Suppressor macrophage treated with lipopolysaccharide for 4 hours (primary cell): ENCODE measurements at regions not wholly inside any gene's neighbourhood (a gene's known extent, or its start where the extent isn't known, plus 50 kb on each side); places are given as distances from the start of the nearest gene placed in this dataset.
"Not testable (repeated sequence)": the region's sequence is repeated elsewhere in the genome, so short reads cannot be mapped to it uniquely, and the experiment has no call there.

Source experiments
- DNase-seq: peaks from one replicate; pipeline ENCODE4 v3.0.0-alpha.2; 2020

DNA sequence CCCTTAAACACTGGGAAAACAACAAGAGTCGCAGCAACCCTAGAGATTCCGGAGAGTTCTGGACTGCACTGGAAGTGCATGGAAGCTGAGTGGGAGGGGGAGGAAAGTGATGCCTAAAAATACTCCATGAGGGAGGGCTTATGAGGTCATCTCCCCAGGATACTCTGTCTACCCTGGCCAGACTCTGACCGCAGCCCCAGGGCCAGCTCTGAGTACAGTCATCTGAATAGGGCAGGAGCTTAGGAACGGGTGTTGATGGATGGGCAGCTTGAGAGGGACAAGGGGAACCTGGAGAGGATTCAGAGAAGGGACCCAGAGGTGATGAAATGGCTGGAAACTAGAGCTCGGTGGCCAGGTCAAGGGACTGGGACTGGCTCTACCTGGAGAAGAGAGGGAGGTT lies 79.3 kb upstream of the IGFBP5 start:
- no peak for DNase-seq

- no peak for DNase-seq
Observed at GRCh38 chr2:216774180-216774579, 78.8 kb upstream of the IGFBP5 start.

DNA sequence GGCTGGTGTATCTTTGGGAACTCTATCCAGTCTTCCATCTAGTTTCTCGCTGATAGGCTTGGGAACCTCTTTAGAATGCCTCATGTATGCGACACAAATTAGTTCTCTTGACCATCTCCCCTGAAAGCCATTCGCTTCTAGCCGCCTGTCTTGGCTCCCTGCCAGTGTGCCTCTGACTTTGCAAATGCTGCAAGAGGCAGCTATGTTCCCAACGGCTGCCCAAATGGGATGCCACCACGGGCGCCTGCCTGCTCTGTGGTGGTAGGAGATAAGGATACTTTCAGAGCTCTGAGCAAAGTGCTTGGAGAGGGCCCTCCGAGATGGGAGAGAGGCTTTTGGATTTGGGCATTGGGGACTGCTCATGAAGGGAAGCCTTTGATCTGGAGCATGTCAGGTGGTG lies 77.7 kb upstream of the IGFBP5 start:
- peak; percentile 3 for DNase-seq

DNA sequence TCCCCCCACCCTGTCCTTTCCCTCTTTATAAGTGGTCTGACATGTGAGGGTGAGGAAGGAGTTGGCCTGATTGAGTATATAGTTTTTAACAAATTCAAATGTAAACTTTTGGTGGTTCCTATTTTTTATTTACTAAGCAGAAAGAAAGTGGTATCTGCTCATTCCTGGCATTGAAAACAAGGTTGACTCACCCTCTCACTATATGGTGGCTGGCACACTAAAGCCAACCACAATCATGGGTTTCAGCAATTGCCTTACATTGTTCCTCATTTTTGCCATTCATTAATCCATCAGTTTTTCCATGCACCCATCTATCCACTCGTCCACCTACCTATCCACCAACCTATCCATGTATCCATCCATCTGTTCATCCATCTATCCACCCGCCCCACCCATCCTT lies 75.4 kb upstream of the IGFBP5 start:
- DNase-seq = peak; percentile 31

- no peak for DNase-seq
Observed at GRCh38 chr2:216770050-216770449, 74.7 kb upstream of the IGFBP5 start.

DNA sequence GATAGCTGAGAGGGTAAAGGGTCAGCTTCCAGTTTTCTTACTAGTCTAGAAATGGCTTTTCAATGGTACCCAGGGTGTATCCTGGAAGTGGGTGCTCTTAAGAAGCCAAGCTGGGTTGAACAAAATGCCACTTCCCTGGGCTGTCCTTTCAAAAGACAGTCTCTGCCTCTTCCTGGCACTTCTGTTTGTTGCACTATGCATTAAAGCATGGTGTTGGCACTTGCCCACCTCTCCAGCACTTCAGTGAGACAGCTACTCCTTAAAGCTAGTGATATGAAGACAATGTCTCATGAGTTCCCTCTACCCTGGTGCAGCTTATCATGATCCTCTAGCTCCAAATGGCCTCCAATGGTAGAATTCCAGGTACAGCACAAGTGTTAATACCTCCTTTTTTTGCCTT lies 74.3 kb upstream of the IGFBP5 start:
- no peak for DNase-seq

DNA sequence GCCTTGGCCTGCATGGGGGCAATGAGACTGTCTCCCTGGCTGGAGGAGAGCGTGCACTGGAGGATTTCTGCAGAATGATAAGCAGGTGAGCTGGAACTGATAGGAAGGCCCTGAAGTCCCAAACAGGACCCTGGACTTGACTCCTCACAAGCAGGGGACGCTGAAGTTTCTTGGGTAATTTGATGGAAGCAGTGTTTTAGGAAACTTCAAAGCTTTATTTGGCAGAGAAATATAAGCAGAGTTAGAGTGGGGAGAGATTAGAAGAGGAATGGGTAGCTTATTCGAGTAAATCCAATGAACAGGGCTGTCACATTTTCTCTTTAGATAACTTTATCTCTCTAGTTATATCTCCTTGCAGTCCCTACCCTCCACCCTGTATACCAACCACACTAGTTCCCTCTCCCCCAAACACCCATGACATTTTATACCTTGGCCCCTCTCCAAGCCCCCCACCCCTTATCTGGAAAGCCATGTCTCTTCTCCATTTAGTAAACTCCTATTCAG lies 73.6 kb upstream of the IGFBP5 start:
- no peak for DNase-seq

GRCh38 chr2:216765761-216766262 lies 70.5 kb upstream of the IGFBP5 start:
- no peak for DNase-seq

DNA sequence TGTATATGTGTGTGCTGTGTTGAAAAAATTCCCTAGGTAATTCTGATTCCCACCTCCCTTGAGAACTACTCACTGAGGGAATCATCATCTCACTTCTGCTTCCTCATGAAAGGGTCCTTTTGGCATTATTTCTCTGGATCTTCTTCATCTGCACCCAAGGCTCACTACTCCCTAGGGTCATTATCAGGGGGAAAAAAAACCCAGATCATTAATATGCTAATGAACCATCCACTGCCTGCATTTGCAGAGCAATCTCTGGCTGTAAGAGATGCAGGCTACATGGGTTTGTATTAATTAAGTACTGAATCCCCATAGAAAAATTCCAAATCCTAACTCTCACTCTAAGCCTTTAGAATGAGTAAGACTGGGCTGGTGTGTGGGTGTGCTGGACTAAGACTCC lies 68.0 kb upstream of the IGFBP5 start:
- no peak for DNase-seq

DNA sequence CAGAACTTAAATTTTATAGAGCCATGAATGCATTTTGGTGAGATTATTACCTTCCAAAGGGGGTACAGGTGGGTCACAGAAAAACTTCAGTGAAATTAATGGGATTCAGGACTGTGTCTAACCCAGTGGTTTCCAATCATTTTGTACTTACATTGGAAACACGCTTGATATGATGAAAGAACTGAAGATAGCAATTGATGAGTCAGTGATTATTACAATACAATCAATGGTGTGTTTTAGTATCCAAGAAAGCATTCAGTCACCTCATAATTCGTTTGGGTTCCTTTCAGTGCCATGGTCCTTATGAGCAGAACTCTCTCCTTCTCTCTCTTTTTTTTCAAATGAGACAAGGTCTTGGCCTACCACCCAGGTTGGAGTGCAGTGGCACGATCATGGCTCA lies 66.5 kb upstream of the IGFBP5 start:
- DNase-seq = no peak

DNA sequence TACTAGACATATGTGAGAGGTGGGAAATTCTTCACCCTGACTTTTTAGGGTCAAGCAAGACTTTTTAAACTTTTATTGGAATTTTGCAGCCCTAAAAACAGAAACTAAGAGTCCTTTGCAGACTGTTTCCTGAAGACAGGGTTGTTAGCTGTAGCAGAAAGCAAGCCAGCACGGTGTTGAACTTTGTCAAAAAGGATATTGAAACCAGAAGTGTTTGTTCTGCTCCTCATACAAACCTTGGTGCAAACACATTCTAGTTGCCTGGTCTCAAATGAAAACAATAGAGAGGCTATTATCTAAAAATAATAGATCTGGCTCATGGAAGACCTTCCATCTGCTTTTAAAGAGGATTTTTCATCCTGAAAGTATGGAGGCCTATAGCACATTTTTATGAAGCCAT lies 65.8 kb upstream of the IGFBP5 start:
- DNase-seq = no peak

GRCh38 chr2:216758256-216759155 lies 63.2 kb upstream of the IGFBP5 start:
- DNase-seq = no peak

DNA sequence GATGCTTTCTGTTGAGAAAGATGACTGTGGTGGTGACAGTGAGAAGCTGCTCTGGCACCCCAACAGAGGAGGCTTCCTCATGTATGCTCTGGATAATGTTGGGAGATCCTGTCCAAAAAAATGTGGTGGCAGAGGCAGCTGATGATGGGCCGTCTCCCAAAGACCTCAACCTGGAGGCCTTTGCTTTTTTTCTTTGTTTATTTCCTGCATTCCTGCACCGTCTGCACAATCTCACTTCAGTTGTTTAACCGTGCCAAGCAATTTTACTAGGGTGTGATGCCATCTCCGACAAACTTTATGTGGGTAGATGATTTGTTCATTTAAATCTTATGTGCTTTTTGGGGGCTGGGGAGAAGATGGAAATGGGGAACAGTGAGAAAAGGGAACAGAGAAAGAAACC lies 62.2 kb upstream of the IGFBP5 start:
- DNase-seq = no peak

DNA sequence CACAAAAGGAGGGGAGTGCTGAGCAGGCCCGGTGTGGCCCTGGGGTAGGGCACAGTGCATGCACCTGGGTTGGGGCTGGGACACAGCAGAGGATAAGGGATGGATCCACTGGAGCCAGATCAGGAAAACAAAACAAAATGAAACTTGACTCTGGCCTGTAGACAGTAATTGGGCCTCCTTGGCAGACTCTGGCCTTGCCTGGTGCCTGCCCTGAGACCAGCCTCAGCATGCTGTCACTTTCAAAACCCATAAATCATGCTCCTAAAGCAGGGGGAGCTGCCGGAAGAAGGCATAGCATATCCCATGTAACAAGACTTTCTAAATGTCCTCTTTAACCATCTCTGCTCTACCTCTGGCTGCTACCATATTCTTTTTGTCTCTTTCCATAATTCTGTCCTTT lies 61.1 kb upstream of the IGFBP5 start:
- DNase-seq = no peak

GRCh38 chr2:216754812-216755211 lies 59.5 kb upstream of the IGFBP5 start:
- no peak for DNase-seq

GRCh38 chr2:216754336-216754735 lies 59.0 kb upstream of the IGFBP5 start:
- no peak for DNase-seq

- no peak for DNase-seq
Observed at GRCh38 chr2:216752855-216753505, 57.6 kb upstream of the IGFBP5 start.

DNA sequence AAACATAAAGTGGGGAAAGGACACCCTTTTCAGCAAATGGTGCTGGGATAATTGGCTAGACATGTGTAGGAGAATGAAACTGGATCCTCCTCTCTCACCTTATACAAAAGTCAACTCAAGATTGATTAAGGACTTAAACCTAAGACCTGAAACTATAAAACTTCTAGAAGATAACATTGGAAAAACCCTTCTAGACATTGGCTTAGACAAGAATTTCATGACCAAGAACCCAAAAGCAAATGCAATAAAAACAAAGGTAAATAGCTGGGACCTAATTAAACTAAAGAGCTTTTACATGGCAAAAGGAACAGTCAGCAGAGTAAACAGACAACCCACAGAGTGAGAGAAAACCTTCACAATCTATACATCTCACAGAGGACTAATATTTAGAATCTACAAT lies 55.4 kb upstream of the IGFBP5 start:
- DNase-seq = not testable (repeated sequence)

GRCh38 chr2:216746268-216746667 lies 50.9 kb upstream of the IGFBP5 start:
- not testable (repeated sequence) for DNase-seq

- DNase-seq = no peak
Observed at GRCh38 chr2:216745453-216745852, 50.1 kb upstream of the IGFBP5 start.
